ENCODE measurements at regions not wholly inside any gene's neighbourhood (a gene's known extent, or its start where the extent isn't known, plus 50 kb on each side); places are given as distances from the start of the nearest gene placed in this dataset.
"Not testable (repeated sequence)": the region's sequence is repeated elsewhere in the genome, so short reads cannot be mapped to it uniquely, and the experiment has no call there.

DNA sequence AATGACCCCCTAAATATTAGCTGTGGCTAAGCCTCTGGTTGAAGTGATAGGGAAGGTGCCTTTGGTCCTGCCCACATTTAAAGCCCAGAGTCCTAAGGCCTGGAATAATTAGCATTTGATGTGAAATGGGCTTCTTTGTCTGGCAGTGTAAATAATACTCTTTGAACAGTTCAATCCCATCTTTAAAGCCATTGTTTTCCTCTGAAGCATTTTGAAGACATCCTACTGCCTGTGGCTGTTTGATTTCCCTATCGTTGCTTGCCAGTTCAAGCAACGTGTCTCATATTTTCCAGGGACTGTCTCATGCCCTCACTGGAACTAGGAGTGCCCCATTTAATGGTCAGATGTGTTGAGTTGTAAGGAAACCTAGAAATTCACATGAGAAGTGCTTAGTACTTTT is 89.3 kb upstream of the BTN3A2 start:
- Histone ChIP-seq H3K4me3 (no peak overlapping the region), H3K27me3 (peaks cover 3 to 50% (median 16%) of the 10 kb centered on the region in 4 donors), H3K9me3 (no peaks in the 10 kb centered on the region), H3K27ac (no peak overlapping the region), H3K36me3 (no peaks in the 10 kb centered on the region), H3K4me1 (no peaks in the 10 kb centered on the region)
- TF ChIP-seq, protein P1, sequence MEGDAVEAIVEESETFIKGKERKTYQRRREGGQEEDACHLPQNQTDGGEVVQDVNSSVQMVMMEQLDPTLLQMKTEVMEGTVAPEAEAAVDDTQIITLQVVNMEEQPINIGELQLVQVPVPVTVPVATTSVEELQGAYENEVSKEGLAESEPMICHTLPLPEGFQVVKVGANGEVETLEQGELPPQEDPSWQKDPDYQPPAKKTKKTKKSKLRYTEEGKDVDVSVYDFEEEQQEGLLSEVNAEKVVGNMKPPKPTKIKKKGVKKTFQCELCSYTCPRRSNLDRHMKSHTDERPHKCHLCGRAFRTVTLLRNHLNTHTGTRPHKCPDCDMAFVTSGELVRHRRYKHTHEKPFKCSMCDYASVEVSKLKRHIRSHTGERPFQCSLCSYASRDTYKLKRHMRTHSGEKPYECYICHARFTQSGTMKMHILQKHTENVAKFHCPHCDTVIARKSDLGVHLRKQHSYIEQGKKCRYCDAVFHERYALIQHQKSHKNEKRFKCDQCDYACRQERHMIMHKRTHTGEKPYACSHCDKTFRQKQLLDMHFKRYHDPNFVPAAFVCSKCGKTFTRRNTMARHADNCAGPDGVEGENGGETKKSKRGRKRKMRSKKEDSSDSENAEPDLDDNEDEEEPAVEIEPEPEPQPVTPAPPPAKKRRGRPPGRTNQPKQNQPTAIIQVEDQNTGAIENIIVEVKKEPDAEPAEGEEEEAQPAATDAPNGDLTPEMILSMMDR (IDR thresholded peaks at IDR 0.05): no peak
- FAIRE-seq: no peak
- intact Hi-C loops (cut with DNase I): no loop called here
- DNase-seq: no peak
- WGBS, 2 donors: 56 to 71% methylated on average over 2 of the region's 2 CpGs
- no peak for ATAC-seq

DNA sequence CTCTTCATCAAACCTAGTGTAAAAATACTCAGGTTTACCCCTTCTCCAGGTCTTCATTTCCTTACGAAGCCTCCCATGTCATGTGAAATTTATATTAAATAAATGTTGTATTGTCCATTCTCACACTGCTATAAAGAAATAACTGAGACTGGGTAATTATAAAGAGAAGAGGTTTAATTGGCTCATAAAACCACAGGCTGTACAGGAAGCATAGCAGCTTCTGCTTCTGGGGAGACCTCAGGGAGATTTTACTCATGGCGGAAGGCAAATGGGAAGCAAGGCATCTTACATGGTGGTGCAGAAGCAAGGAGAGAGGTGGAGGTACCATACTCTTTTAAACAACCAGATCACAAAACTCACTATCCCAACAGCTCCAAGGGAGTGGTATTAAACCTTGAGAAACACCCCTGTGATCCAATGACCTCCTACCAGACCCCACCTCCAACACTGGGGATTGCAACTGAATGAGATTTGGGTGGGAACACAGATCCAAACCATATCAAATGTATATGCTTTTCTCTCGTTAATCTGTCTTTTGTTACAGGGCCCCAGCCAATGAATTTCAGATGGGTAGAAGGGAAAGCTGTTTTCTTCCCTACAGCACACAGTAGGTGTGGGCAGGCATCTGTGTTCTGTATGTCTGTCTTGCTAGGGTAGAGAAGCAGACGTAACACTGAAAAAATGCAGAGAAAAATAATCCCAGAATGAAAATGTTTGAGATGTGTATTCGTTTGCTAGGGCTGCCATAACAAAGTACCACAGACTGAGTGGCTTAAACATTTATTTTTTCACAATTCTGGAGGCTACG is 88.0 kb upstream of the BTN3A2 start:
- intact Hi-C loops (cut with DNase I): no loop called here

DNA sequence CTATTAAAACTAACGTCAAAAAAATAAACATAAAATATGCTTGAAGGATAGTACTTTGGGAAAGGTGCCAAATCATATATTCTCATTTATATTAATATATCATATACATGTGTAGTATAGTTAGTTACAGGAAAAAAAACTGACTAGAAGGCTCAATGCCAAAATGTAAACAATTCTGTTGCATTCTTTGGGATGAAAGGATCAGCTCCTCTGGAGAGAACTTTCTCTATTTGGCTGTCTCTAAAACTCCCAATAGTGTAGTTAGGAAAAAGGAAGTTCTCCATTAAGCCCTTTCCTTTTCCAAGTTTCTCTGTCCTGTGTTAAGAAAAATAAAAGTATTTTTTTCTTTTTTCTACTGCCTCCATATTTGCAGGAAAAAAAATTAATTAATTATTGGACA is 86.5 kb upstream of the BTN3A2 start:
- ATAC-seq: no peak
- WGBS, 2 donors: 51 to 55% methylated on average over 1 of the region's 1 CpG
- TF ChIP-seq, protein P1 (IDR thresholded peaks at IDR 0.05): no peak
- intact Hi-C loops (cut with DNase I): no loop called here
- Histone ChIP-seq H3K27me3 (peaks cover 0 to 22% (median 8%) of the 10 kb centered on the region in 4 donors), H3K9me3 (no peaks in the 10 kb centered on the region), H3K4me1 (peaks cover 0 to 4% (median 0%) of the 10 kb centered on the region in 3 donors), H3K36me3 (no peaks in the 10 kb centered on the region), H3K4me3 (no peak overlapping the region), H3K27ac (no peak overlapping the region)
- DNase-seq: no peak
- no peak for FAIRE-seq

More for the DNA sequence above, 88.0 kb upstream of the BTN3A2 start:
- Histone ChIP-seq H3K9me3 (no peaks in the 10 kb centered on the region), H3K36me3 (no peaks in the 10 kb centered on the region), H3K27me3 (peaks cover 2 to 37% (median 11%) of the 10 kb centered on the region in 4 donors), H3K4me3 (no peak overlapping the region), H3K4me1 (no peaks in the 10 kb centered on the region), H3K27ac (no peak overlapping the region)
- ATAC-seq (no peak), DNase-seq (no peak), FAIRE-seq (no peak)
- WGBS, 2 donors: 69 to 72% methylated on average over 6 of the region's 6 CpGs
- TF ChIP-seq, protein P1 (IDR thresholded peaks at IDR 0.05): no peak

DNA sequence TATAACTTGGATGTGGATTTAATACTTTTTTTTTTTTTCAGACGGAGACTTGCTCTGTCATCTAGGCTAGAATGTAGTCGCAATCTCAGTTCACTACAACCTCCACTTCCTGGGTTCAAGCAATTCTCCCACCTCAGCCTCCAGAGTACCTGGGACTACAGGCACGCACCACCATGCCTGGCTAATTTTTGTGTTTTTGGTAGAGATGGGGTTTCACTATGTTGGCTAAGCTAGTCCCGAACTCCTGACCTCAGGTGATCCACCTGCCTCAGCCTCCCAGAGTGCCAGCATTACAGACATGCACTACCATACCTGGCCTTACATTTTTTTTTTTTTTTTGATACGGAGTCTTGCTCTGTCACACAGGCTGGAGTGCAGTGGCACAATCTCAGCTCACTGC is 85.6 kb upstream of the BTN3A2 start:
- WGBS, 2 donors: 90 to 92% methylated on average over 5 of the region's 5 CpGs
- FAIRE-seq; DNase-seq; H3K9me3 ChIP-seq; H3K4me1 ChIP-seq; H3K27ac ChIP-seq; H3K4me3 ChIP-seq; ATAC-seq; intact Hi-C loops (cut with DNase I); H3K36me3 ChIP-seq: not testable (repeated sequence)
- H3K27me3 ChIP-seq: peaks cover 0 to 14% (median 2%) of the 10 kb centered on the region in 4 donors

DNA sequence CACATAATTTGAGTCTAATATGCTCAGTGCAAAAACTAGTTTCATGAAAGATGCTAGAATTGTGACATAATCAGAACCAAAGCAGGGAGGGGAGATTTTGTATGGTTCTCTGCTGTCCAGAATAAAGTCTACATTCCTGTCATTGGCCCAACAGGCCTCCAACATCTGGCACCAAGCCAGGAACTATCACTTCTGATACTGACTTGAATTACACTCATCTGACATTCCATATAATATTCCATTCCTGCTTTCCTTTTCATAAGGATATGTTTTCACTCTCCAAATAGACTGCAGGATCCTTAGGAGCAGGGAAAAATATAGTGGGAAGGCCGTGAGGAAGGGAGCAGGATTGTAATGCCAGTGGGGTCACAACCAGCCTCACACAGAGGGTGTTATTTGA is 84.6 kb upstream of the BTN3A2 start:
- DNase-seq: no peak

More for the DNA sequence above, 84.6 kb upstream of the BTN3A2 start:
- Histone ChIP-seq H3K27ac (no peak overlapping the region), H3K36me3 (no peaks in the 10 kb centered on the region), H3K4me1 (peaks cover 0 to 5% (median 0%) of the 10 kb centered on the region in 3 donors), H3K27me3 (peaks cover 0 to 3% (median 0%) of the 10 kb centered on the region in 4 donors), H3K4me3 (no peak overlapping the region), H3K9me3 (no peaks in the 10 kb centered on the region)
- intact Hi-C loops (cut with DNase I): no loop called here
- TF ChIP-seq, protein P1 (IDR thresholded peaks at IDR 0.05): no peak
- no peak for ATAC-seq
- FAIRE-seq: no peak
- WGBS, 2 donors: 71 to 83% methylated on average over 1 of the region's 1 CpG

All from pancreas (tissue), 10 donors.